ENCODE measurements at regions not wholly inside any gene's neighbourhood (a gene's known extent, or its start where the extent isn't known, plus 50 kb on each side); places are given as distances from the start of the nearest gene placed in this dataset.

DNA sequence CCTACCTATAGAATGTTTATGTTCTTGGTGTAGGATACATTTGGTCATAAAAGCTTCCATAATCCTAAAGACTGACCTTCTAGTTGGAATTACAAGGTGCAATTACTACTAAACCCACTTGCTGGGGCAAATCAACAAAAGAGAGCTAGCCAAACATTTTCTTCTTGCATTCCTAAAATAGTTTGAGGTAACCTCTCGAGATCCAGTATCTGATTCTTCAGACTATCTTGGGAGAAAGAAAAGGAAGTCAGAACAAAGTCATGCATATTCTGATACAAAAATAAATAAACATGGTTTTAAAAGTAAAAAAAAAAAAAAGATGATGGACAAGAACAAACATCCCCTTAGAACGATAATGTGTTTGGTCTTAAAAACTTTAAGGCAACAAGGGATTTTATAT lies 294.2 kb upstream of the RSPO3 start:
- TF ChIP-seq, protein P1, sequence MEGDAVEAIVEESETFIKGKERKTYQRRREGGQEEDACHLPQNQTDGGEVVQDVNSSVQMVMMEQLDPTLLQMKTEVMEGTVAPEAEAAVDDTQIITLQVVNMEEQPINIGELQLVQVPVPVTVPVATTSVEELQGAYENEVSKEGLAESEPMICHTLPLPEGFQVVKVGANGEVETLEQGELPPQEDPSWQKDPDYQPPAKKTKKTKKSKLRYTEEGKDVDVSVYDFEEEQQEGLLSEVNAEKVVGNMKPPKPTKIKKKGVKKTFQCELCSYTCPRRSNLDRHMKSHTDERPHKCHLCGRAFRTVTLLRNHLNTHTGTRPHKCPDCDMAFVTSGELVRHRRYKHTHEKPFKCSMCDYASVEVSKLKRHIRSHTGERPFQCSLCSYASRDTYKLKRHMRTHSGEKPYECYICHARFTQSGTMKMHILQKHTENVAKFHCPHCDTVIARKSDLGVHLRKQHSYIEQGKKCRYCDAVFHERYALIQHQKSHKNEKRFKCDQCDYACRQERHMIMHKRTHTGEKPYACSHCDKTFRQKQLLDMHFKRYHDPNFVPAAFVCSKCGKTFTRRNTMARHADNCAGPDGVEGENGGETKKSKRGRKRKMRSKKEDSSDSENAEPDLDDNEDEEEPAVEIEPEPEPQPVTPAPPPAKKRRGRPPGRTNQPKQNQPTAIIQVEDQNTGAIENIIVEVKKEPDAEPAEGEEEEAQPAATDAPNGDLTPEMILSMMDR (IDR thresholded peaks at IDR 0.05; ENCODE audit: control insufficient read depth, insufficient read depth, low read depth, low read length, missing control alignments): no peak
- DNase-seq (ENCODE audit: low read depth): no peak
- no peak overlapping the region for H3K4me3 ChIP-seq (ENCODE audit: control insufficient read depth, low read depth, low read length)

DNA sequence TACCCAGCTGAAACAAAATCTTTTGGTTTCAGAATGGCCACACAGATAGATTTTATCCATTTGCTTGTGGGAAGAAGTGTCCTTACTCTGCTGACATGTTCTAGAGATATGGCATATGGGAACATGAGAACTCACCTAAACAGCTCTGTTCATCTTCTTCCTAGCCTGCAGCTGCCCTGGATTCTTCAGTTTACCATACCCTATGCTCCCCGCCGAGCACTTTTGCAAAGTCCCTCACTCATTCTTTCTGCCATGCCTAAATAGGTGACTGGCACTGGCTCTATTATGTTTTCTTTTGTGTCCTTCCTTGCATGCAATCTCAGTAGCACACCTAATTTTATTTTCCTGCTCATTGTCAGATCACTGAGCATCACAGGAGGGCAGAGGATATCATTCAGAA lies 293.7 kb upstream of the RSPO3 start:
- TF ChIP-seq, protein P1 (IDR thresholded peaks at IDR 0.05; ENCODE audit: control insufficient read depth, insufficient read depth, low read depth, low read length, missing control alignments): no peak

DNA sequence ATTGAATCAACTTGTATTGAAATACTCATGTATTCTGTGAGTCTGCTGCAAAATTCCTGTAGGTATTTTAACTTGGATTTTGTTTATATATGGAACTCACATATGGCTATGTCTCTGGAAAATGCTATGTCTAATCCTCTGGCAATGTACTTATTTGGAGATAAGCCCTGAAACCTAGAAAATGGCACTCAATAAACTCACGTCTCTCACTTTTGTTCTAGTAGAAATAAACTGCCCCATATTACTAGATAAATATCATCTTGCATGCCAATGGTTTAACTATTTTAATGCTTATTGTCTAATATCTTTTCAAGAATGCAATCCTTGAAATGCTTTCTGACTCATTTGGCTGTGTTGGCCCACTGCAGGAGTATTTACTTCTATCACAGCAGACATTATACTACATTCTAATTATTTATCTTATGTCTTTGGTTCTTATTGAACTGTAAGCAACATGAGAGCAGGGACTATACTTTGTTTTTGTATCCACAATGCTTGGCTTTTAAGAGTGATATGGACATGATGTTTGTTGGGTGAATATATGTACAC lies 292.2 kb upstream of the RSPO3 start:
- H3K4me3 ChIP-seq (ENCODE audit: control insufficient read depth, low read depth, low read length): no peak overlapping the region
- TF ChIP-seq, protein P1 (IDR thresholded peaks at IDR 0.05; ENCODE audit: control insufficient read depth, insufficient read depth, low read depth, low read length, missing control alignments): no peak
- DNase-seq (ENCODE audit: low read depth): no peak

More for the DNA sequence above, 293.7 kb upstream of the RSPO3 start:
- no peak overlapping the region for H3K4me3 ChIP-seq (ENCODE audit: control insufficient read depth, low read depth, low read length)
- no peak for DNase-seq (ENCODE audit: low read depth)

DNA sequence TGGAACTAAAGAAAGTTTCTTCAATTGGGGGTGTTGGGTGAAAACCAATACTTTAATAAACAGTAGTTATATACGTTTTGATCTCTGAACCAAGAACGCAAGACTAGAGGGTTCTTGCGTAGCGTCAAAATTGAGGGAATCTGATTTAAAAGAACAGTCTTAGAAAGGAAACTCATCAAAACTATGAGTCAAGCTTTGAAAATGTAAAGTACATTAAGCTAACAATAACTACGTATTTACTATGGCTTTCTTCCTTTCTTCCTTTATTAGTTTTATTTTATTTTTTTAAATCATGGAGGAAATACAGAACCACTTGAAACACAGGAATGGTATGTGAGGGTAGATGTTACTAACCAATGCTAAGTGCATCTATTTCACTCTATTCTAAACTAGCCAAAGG lies 287.0 kb upstream of the RSPO3 start:
- no peak for DNase-seq (ENCODE audit: low read depth)
- TF ChIP-seq, protein P1 (IDR thresholded peaks at IDR 0.05; ENCODE audit: control insufficient read depth, insufficient read depth, low read depth, low read length, missing control alignments): no peak
- no peak overlapping the region for H3K4me3 ChIP-seq (ENCODE audit: control insufficient read depth, low read depth, low read length)

DNA sequence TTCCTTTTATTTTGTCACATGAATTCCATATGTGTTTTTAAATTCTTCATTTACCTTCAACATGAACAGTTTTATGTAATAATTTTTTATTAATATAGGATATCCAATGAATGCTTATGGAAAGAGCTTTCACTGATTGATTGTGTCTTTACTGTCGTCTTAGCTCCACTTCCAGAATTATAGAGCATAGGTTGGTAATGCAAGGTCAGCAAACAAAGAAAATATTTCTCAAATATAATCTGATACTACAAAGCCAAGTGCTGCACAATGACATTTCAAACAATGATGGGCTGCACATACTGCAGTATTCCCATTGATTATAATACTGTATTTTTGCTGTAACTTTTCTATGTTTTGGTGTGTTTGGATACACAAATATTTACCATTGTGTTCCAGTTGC lies 275.7 kb upstream of the RSPO3 start:
- DNase-seq (ENCODE audit: low read depth): no peak
- TF ChIP-seq, protein P1 (IDR thresholded peaks at IDR 0.05; ENCODE audit: control insufficient read depth, insufficient read depth, low read depth, low read length, missing control alignments): no peak
- no peak overlapping the region for H3K4me3 ChIP-seq (ENCODE audit: control insufficient read depth, low read depth, low read length)

DNA sequence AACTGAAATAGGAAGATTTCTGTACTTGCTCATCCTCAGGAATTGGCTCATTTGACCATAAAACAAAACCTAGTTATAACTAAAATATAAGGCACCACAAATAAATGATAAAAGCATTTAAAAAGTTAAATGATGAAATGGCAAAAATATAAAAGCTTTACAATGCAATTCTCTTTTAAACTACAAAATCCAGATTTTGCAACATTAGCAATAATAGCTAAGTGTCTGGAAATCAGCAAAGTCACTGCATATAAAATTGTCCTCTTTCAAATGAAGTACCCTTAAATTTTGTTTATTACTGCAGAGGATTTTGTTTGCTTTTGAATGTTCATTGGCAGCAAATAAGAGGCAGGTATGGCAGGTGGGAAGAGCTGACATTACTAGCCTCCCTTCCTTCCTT lies 270.4 kb upstream of the RSPO3 start:
- TF ChIP-seq, protein P1 (IDR thresholded peaks at IDR 0.05; ENCODE audit: control insufficient read depth, insufficient read depth, low read depth, low read length, missing control alignments): no peak
- no peak overlapping the region for H3K4me3 ChIP-seq (ENCODE audit: control insufficient read depth, low read depth, low read length)
- DNase-seq (ENCODE audit: low read depth): no peak

DNA sequence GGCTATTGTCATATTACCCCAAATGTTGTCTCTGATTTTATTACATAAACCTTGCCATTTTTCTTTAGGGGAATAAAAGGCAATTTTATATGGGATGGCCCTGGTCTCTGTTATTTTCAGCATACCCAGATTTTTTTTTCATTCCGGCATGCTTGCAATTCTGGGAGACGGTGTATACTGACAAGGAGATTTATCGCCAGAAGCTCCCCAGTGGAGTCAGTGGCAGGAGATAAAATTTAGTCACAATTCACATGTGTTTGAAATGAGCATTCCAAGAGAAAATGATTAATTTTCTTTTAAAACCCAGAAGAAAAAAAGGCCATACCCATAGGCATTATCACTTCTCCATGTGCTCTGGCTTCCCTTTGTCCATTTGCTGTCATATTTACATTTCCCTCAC lies 250.8 kb upstream of the RSPO3 start:
- TF ChIP-seq, protein P1 (IDR thresholded peaks at IDR 0.05; ENCODE audit: control insufficient read depth, insufficient read depth, low read depth, low read length, missing control alignments): no peak
- no peak for DNase-seq (ENCODE audit: low read depth)
- no peak overlapping the region for H3K4me3 ChIP-seq (ENCODE audit: control insufficient read depth, low read depth, low read length)

All from AG09309 (cell line).